ENCODE measurements at regions not wholly inside any gene's neighbourhood (a gene's known extent, or its start where the extent isn't known, plus 50 kb on each side); places are given as distances from the start of the nearest gene placed in this dataset.

DNA sequence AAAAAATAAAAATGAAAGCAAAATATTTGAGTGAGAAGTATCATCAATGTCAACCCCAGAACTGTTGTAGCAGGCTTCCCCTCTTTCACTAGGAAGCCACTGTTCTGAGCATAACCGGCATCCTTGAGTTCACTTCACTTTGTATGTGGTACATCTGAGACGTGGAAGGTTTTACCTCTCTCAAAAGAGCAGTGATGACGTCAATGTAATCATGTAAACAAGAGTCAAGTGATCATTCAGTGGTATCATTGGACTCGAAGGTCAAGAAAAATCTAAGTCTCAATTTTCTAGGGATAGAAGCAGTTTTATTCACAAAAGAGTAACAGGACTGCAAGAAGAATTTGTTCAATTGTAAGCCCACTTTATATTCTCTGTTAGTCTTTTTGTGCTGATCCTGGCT lies 339.8 kb upstream of the THRB start (continued):
- no peak for TF ChIP-seq ASH2L (IDR thresholded peaks at IDR 0.05; ENCODE audit: borderline replicate concordance, low read depth)
- no peak for TF ChIP-seq RFX5 (IDR thresholded peaks at IDR 0.05; ENCODE audit: low read depth, low read length)
- no peak for TF ChIP-seq POLR2AphosphoS2 (IDR thresholded peaks at IDR 0.05; ENCODE audit: low read depth, low read length)
- no peak for TF ChIP-seq POLR2AphosphoS5 (IDR thresholded peaks at IDR 0.05; ENCODE audit: low read length)
- TF ChIP-seq, protein P1, sequence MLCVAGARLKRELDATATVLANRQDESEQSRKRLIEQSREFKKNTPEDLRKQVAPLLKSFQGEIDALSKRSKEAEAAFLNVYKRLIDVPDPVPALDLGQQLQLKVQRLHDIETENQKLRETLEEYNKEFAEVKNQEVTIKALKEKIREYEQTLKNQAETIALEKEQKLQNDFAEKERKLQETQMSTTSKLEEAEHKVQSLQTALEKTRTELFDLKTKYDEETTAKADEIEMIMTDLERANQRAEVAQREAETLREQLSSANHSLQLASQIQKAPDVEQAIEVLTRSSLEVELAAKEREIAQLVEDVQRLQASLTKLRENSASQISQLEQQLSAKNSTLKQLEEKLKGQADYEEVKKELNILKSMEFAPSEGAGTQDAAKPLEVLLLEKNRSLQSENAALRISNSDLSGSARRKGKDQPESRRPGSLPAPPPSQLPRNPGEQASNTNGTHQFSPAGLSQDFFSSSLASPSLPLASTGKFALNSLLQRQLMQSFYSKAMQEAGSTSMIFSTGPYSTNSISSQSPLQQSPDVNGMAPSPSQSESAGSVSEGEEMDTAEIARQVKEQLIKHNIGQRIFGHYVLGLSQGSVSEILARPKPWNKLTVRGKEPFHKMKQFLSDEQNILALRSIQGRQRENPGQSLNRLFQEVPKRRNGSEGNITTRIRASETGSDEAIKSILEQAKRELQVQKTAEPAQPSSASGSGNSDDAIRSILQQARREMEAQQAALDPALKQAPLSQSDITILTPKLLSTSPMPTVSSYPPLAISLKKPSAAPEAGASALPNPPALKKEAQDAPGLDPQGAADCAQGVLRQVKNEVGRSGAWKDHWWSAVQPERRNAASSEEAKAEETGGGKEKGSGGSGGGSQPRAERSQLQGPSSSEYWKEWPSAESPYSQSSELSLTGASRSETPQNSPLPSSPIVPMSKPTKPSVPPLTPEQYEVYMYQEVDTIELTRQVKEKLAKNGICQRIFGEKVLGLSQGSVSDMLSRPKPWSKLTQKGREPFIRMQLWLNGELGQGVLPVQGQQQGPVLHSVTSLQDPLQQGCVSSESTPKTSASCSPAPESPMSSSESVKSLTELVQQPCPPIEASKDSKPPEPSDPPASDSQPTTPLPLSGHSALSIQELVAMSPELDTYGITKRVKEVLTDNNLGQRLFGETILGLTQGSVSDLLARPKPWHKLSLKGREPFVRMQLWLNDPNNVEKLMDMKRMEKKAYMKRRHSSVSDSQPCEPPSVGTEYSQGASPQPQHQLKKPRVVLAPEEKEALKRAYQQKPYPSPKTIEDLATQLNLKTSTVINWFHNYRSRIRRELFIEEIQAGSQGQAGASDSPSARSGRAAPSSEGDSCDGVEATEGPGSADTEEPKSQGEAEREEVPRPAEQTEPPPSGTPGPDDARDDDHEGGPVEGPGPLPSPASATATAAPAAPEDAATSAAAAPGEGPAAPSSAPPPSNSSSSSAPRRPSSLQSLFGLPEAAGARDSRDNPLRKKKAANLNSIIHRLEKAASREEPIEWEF (IDR thresholded peaks at IDR 0.05; ENCODE audit: insufficient replicate concordance, low read depth, low read length) = no peak

GRCh38 chr3:24835510-24835909 lies 340.9 kb upstream of the THRB start:
- no peaks in the 10 kb centered on the region for H3K27me3 ChIP-seq (replicated peaks in 1 of 2; ENCODE audit: control insufficient read depth in 2 of 2, insufficient read depth in 2 of 2, low read length in 1 of 2)
- FAIRE-seq (no peak), DNase-seq (ENCODE audit: low read depth, low spot score) (no peak), ATAC-seq (no peak)
- H3K4me1 ChIP-seq (ENCODE audit: control insufficient read depth, insufficient read depth, low read length) = no peaks in the 10 kb centered on the region
- H3K4me3 ChIP-seq = no peak overlapping the region
- in situ Hi-C loops (cut with MboI) = no loop called here
- ChIA-PET CTCF (no interaction called here), RAD21 (ENCODE audit: unreplicated experiment) (no interaction called here), SMC1A (ENCODE audit: uncharacterized antibody, unreplicated experiment) (no interaction called here), POLR2A (no interaction called here)
- no peaks in the 10 kb centered on the region for H3K79me2 ChIP-seq (ENCODE audit: control insufficient read depth, insufficient read depth, low read length)
- H3K36me3 ChIP-seq (ENCODE audit: control insufficient read depth in 2 of 2, insufficient read depth in 2 of 2, low read length in 1 of 2) = no peaks in the 10 kb centered on the region
- H4K20me1 ChIP-seq (ENCODE audit: control insufficient read depth, insufficient read depth) = no peaks in the 10 kb centered on the region
- no peak overlapping the region for H3K4me2 ChIP-seq (ENCODE audit: control insufficient read depth, insufficient read depth)
- no TSS peak for BruUV-seq (replicated peaks)
- no peak overlapping the region for H2AFZ ChIP-seq (ENCODE audit: control insufficient read depth, low read depth, low read length)
- H3K9me3 ChIP-seq (replicated peaks; ENCODE audit: control insufficient read depth, insufficient read depth, low read length) = no peaks in the 10 kb centered on the region
- no peak overlapping the region for H3K27ac ChIP-seq (ENCODE audit: control insufficient read depth, insufficient read depth)
- intact Hi-C loops (cut with micrococcal nuclease; ENCODE audit: unreplicated experiment) = no loop called here
- 16% methylated on average over 4 of the region's 4 CpGs for WGBS (ENCODE audit: insufficient coverage, insufficient replicate concordance, low lambda C conversion rate, missing lambda C conversion rate)
- H3K9ac ChIP-seq (ENCODE audit: control insufficient read depth, insufficient read depth, low read length) = no peak overlapping the region
- TF ChIP-seq RELA (IDR thresholded peaks at IDR 0.05; ENCODE audit: borderline replicate concordance, partially characterized antibody) (no peak), BHLHE40 (IDR thresholded peaks at IDR 0.05; ENCODE audit: borderline replicate concordance in 1 of 2, low read depth in 2 of 2, low read length in 1 of 2) (no peak), ZNF622 (IDR thresholded peaks at IDR 0.05) (no peak), KDM1A (IDR thresholded peaks at IDR 0.05; ENCODE audit: borderline replicate concordance) (no peak), EZH2 (IDR thresholded peaks at IDR 0.05; ENCODE audit: borderline replicate concordance, control insufficient read depth, low read depth, low read length) (no peak), CHD2 (IDR thresholded peaks at IDR 0.05; ENCODE audit: borderline replicate concordance, low read depth, low read length) (no peak), ZNF217 (IDR thresholded peaks at IDR 0.05) (no peak), PAX5 (IDR thresholded peaks at IDR 0.05; ENCODE audit: borderline replicate concordance, low read depth, low read length) (no peak), ETV6 (conservative IDR thresholded peaks at IDR 0.05 in 1 of 2, IDR thresholded peaks at IDR 0.05 in 1 of 2; ENCODE audit: borderline replicate concordance in 1 of 2, low read depth in 1 of 2) (no peak), NFYA (IDR thresholded peaks at IDR 0.05; ENCODE audit: borderline replicate concordance, low read depth, low read length) (no peak), SPI1 (IDR thresholded peaks at IDR 0.05; ENCODE audit: borderline replicate concordance, insufficient read depth, low read depth, low read length) (no peak), SREBF2 (IDR thresholded peaks at IDR 0.05; ENCODE audit: low read length) (no peak), RAD21 (IDR thresholded peaks at IDR 0.05; ENCODE audit: insufficient read depth, low read depth, low read length) (no peak), JUNB (IDR thresholded peaks at IDR 0.05) (no peak), ASH2L (IDR thresholded peaks at IDR 0.05; ENCODE audit: borderline replicate concordance, low read depth) (no peak), TBL1XR1 (IDR thresholded peaks at IDR 0.05; ENCODE audit: low read depth, low read length) (no peak), RCOR1 (conservative IDR thresholded peaks at IDR 0.05; ENCODE audit: low read depth, low read length) (no peak)

Measured in GM12878 (cell line).